ENCODE measurements at regions not wholly inside any gene's neighbourhood (a gene's known extent, or its start where the extent isn't known, plus 50 kb on each side); places are given as distances from the start of the nearest gene placed in this dataset.

DNA sequence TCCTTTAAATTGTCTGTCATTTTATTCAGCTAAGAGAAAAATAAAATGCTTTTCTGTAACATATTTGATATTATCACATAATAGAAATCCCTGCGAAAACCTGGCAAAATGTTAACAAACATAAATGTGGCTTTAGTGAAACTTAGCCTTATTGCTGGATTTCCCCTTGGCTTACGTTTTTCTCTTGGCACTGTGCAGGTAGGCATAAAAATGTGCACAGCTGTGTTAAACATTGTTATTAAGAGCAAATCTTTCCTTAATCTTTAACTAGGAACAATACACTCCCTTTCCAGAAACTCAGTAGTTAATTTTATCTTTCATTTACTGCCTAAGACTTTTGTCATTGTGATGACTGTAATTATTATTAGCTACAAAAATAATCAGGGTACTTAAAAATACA is 202.4 kb upstream of the GNPDA2 start:
- TF ChIP-seq, protein P1, sequence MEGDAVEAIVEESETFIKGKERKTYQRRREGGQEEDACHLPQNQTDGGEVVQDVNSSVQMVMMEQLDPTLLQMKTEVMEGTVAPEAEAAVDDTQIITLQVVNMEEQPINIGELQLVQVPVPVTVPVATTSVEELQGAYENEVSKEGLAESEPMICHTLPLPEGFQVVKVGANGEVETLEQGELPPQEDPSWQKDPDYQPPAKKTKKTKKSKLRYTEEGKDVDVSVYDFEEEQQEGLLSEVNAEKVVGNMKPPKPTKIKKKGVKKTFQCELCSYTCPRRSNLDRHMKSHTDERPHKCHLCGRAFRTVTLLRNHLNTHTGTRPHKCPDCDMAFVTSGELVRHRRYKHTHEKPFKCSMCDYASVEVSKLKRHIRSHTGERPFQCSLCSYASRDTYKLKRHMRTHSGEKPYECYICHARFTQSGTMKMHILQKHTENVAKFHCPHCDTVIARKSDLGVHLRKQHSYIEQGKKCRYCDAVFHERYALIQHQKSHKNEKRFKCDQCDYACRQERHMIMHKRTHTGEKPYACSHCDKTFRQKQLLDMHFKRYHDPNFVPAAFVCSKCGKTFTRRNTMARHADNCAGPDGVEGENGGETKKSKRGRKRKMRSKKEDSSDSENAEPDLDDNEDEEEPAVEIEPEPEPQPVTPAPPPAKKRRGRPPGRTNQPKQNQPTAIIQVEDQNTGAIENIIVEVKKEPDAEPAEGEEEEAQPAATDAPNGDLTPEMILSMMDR (IDR thresholded peaks at IDR 0.05; ENCODE audit: low read depth, low read length, missing input control): no peak
- TF ChIP-seq TAF1 (conservative IDR thresholded peaks at IDR 0.05): no peak
- TF ChIP-seq NR2F2 (IDR thresholded peaks at IDR 0.05): no peak

Measured in liver (tissue), 3 donors.